Endothelial cell of umbilical vein (primary cell): ENCODE measurements at regions not wholly inside any gene's neighbourhood (a gene's known extent, or its start where the extent isn't known, plus 50 kb on each side); places are given as distances from the start of the nearest gene placed in this dataset.
"Not testable (repeated sequence)": the region's sequence is repeated elsewhere in the genome, so short reads cannot be mapped to it uniquely, and the experiment has no call there.

Experiments
- BruUV-seq: library from RNA; stranded (reverse); fragments of 400-500 nt; replicated peaks from 2 replicates; lab custom pipeline; 2021; lab: Mats Ljungman, UMichigan
- CTCF ChIA-PET: fragments of 300-600, 350-600 bp; sonication (Branson Sonifier 250); formaldehyde crosslinking; loops from one replicate; lab custom pipeline; 2021; ENCODE audit warnings: antibody characterized with exemption, inconsistent platforms; lab: Charles Lee
- POLR2A ChIA-PET: fragments of 300-600, 350-600 bp; sonication (Branson Sonifier 250); formaldehyde crosslinking; loops from one replicate; lab custom pipeline; 2021; ENCODE audit warnings: antibody characterized with exemption, inconsistent platforms; lab: Charles Lee
- DNase-seq: peaks from one replicate; pipeline ENCODE4 v3.0.0-alpha.2; 2011; ENCODE audit warnings: low read depth, low spot score
- FAIRE-seq: peaks from 2 replicates; lab custom pipeline; 2011; peaks lifted over from hg19 to GRCh38; lab: Jason Lieb, UNC
- H2AFZ ChIP-seq: 2 replicates; pipeline ENCODE4 v1.6.0; 2012; ENCODE audit warnings: low read depth, low read length, control low read depth, inconsistent platforms
- H3K27ac ChIP-seq: 2 replicates; pipeline ENCODE4 v1.5.1; 2011; ENCODE audit warnings: low read depth, mild to moderate bottlenecking, control low read depth, low read length, moderate library complexity; ENCODE audit not compliant: insufficient read depth
- H3K27me3 ChIP-seq, 2 experiments: 2 replicates each; pipeline versions ENCODE4 v1.6.0 to v1.6.1; 2011; ENCODE audit warnings: low read length in 2 of 2, mixed read lengths in 1 of 2; ENCODE audit not compliant: control insufficient read depth in 2 of 2, insufficient read depth in 2 of 2
- H3K36me3 ChIP-seq, 2 experiments: 2 replicates in 1 of 2; 3 replicates in 1 of 2; pipeline ENCODE4 v1.5.1; 2011; ENCODE audit warnings: low read length in 2 of 2, mild to moderate bottlenecking in 1 of 2, moderate library complexity in 1 of 2; ENCODE audit not compliant: control insufficient read depth in 2 of 2, insufficient read depth in 2 of 2; ENCODE audit errors: extremely low read depth in 1 of 2
- H3K4me1 ChIP-seq: 3 replicates; pipeline ENCODE4 v1.5.1; 2011; ENCODE audit warnings: mild to moderate bottlenecking, low read length; ENCODE audit not compliant: control insufficient read depth, insufficient read depth; ENCODE audit errors: extremely low read depth
- H3K4me2 ChIP-seq: 2 replicates; pipeline ENCODE4 v1.6.1; 2011; ENCODE audit warnings: low read length, control low read depth, mixed read lengths; ENCODE audit not compliant: insufficient read depth
- H3K4me3 ChIP-seq, 3 experiments: fragments of 200-600 bp in 1 of 3; sonication (generic), shearing (Covaris generic) in 1 of 3; replicated peaks in 1 of 3; 2 replicates each; pipeline ENCODE4 v1.5.1; 2011 to 2016; ENCODE audit warnings: control low read depth in 3 of 3, low read length in 3 of 3, mild to moderate bottlenecking in 2 of 3, inconsistent platforms in 1 of 3, low read depth in 1 of 3, moderate library complexity in 1 of 3; ENCODE audit not compliant: insufficient read depth in 1 of 3
- H3K79me2 ChIP-seq: 2 replicates; pipeline ENCODE4 v1.6.0; 2012; ENCODE audit warnings: low read length, inconsistent platforms; ENCODE audit not compliant: control insufficient read depth, insufficient read depth
- H3K9ac ChIP-seq: replicated peaks from 2 replicates; pipeline ENCODE3; 2011; ENCODE audit warnings: low read length, control low read depth; ENCODE audit not compliant: insufficient read depth; ENCODE audit errors: extremely low read depth
- H3K9me1 ChIP-seq: replicated peaks from 3 replicates; pipeline ENCODE4 v1.6.0; 2011; ENCODE audit warnings: mild to moderate bottlenecking, low read length; ENCODE audit not compliant: control insufficient read depth, insufficient read depth; ENCODE audit errors: extremely low read depth
- H3K9me3 ChIP-seq: replicated peaks from 2 replicates; pipeline ENCODE4 v1.5.1; 2012; ENCODE audit warnings: low read length, inconsistent platforms; ENCODE audit not compliant: control insufficient read depth, insufficient read depth
- H4K20me1 ChIP-seq: replicated peaks from 2 replicates; pipeline ENCODE3; 2011; ENCODE audit warnings: mild to moderate bottlenecking, low read length; ENCODE audit not compliant: control insufficient read depth, insufficient read depth; ENCODE audit errors: extremely low read depth
- EZH2 ChIP-seq: IDR thresholded peaks from 2 replicates; pipeline ENCODE4 v1.6.1; 2012; ENCODE audit warnings: borderline replicate concordance, low read depth, mild to moderate bottlenecking, moderate library complexity, low read length, inconsistent platforms; ENCODE audit not compliant: severe bottlenecking
- FOS ChIP-seq: IDR thresholded peaks from 2 replicates; pipeline ENCODE4 v1.6.1; 2011; ENCODE audit warnings: mild to moderate bottlenecking, low read length, moderate library complexity, borderline replicate concordance; ENCODE audit not compliant: insufficient read depth
- JUN ChIP-seq: IDR thresholded peaks from 2 replicates; pipeline ENCODE4 v1.6.1; 2011; ENCODE audit warnings: borderline replicate concordance, low read depth; ENCODE audit not compliant: insufficient read length, insufficient read depth
- MYC ChIP-seq: IDR thresholded peaks from one replicate; pipeline ENCODE4 v1.6.1; 2011; ENCODE audit warnings: mild to moderate bottlenecking, low read depth, low read length
- POLR2A ChIP-seq: IDR thresholded peaks from 2 replicates; pipeline ENCODE4 v1.6.1; 2012; ENCODE audit warnings: low read depth, mild to moderate bottlenecking, control low read depth, low read length
- POLR2AphosphoS5 ChIP-seq: IDR thresholded peaks from 2 replicates; pipeline ENCODE4 v1.6.1; 2012; ENCODE audit warnings: low read depth, mild to moderate bottlenecking, control low read depth, low read length, moderate library complexity; ENCODE audit not compliant: insufficient read depth
- dilution Hi-C: fragments of 300-500 bp; cut with MboI; formaldehyde crosslinking; loops from one replicate; pipeline ENCODE4 v1.15.0; 2019; ENCODE audit warnings: low sequenced_read_pairs; ENCODE audit not compliant: extremely low pct_ligation_motif_present
- intact Hi-C: fragments of 100-400 bp; cut with micrococcal nuclease; formaldehyde crosslinking; loops from one replicate; pipeline ENCODE4 v1.10.0; 2022

GRCh38 chr6:101163611-101164010 is 229.9 kb upstream of the GRIK2 start:
- FAIRE-seq, result no peak

GRCh38 chr6:101167638-101168037 is 225.9 kb upstream of the GRIK2 start:
- H3K4me3 ChIP-seq, result no peak overlapping the region
- DNase-seq (no peak), FAIRE-seq (no peak)
- intact Hi-C loops (no loop called here), dilution Hi-C loops (no loop called here)
- H3K4me1 ChIP-seq, result no peaks in the 10 kb centered on the region
- no peak overlapping the region for H3K9ac ChIP-seq
- H3K36me3 ChIP-seq, result no peaks in the 10 kb centered on the region
- H3K9me1 ChIP-seq, result no peaks in the 10 kb centered on the region
- ChIA-PET CTCF (no interaction called here), POLR2A (no interaction called here)
- H3K9me3 ChIP-seq, result peaks cover 4% of the 10 kb centered on the region
- no peaks in the 10 kb centered on the region for H3K79me2 ChIP-seq
- H3K27ac ChIP-seq, result no peak overlapping the region
- TF ChIP-seq POLR2A (no peak), JUN (no peak), POLR2AphosphoS5 (no peak)
- no peak overlapping the region for H3K4me2 ChIP-seq
- H4K20me1 ChIP-seq, result no peaks in the 10 kb centered on the region
- H2AFZ ChIP-seq, result no peak overlapping the region
- H3K27me3 ChIP-seq, result no peaks in the 10 kb centered on the region
- BruUV-seq, result no TSS peak

More at GRCh38 chr6:101163611-101164010, 229.9 kb upstream of the GRIK2 start:
- ChIA-PET POLR2A (no interaction called here), CTCF (no interaction called here)
- H4K20me1 ChIP-seq, result no peaks in the 10 kb centered on the region
- no peak for TF ChIP-seq POLR2A
- TF ChIP-seq POLR2AphosphoS5, result no peak
- TF ChIP-seq JUN, result no peak
- TF ChIP-seq FOS, result no peak
- no peak for TF ChIP-seq EZH2
- TF ChIP-seq MYC, result no peak
- DNase-seq, result no peak
- no peaks in the 10 kb centered on the region for H3K79me2 ChIP-seq
- dilution Hi-C loops (no loop called here), intact Hi-C loops (no loop called here)
- H3K27ac ChIP-seq, result no peak overlapping the region
- no TSS peak for BruUV-seq
- H3K4me3 ChIP-seq, result no peak overlapping the region
- H3K36me3 ChIP-seq, result no peaks in the 10 kb centered on the region
- peaks cover 8% of the 10 kb centered on the region for H3K9me3 ChIP-seq
- H3K9ac ChIP-seq, result no peak overlapping the region
- no peak overlapping the region for H3K4me2 ChIP-seq
- H3K4me1 ChIP-seq, result no peaks in the 10 kb centered on the region
- H3K27me3 ChIP-seq, result no peaks in the 10 kb centered on the region
- H3K9me1 ChIP-seq, result no peaks in the 10 kb centered on the region
- no peak overlapping the region for H2AFZ ChIP-seq

- H3K9me3 ChIP-seq, FAIRE-seq, H3K4me1 ChIP-seq, CTCF ChIA-PET, H3K9ac ChIP-seq, H4K20me1 ChIP-seq, H3K79me2 ChIP-seq, POLR2A ChIA-PET, H3K27ac ChIP-seq, H3K4me2 ChIP-seq, H2AFZ ChIP-seq, H3K9me1 ChIP-seq, BruUV-seq, dilution Hi-C loops, H3K27me3 ChIP-seq, H3K4me3 ChIP-seq, H3K36me3 ChIP-seq, DNase-seq, intact Hi-C loops: not testable (repeated sequence)
Measured at GRCh38 chr6:101171049-101171448, 222.5 kb upstream of the GRIK2 start.
